HG03521 (cell line): ENCODE measurements at regions not wholly inside any gene's neighbourhood (a gene's known extent, or its start where the extent isn't known, plus 50 kb on each side); places are given as distances from the start of the nearest gene placed in this dataset.

Experiments used
- ATAC-seq: cut with Tn5 transposase; IDR thresholded peaks from one replicate; pipeline ENCODE4 v1.9.1; 2021; ENCODE audit warnings: mild to moderate bottlenecking, moderate library complexity; ENCODE audit not compliant: unreplicated experiment

- no peak for ATAC-seq
Observed at GRCh38 chr14:97539884-97540283, 742.7 kb downstream of the VRK1 start.

DNA sequence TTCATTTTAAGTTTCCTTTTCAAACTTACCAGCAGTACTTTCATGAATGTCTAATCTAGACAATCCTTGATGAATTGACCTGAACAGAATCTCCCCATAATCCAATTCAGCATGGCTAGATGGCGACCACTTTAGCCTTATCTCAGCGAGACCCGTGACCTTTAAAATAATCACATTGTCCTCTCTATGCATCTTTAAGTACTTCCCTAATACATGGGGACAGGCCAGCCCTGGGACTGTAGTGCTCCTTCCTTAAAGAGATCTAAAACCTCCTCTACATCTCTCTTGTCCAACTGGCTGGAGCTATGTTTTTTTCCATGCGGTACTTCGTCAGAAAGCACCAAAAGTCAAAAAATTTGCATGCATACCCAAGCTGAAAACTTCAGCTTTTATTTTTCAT lies 746.0 kb downstream of the VRK1 start:
- no peak for ATAC-seq

GRCh38 chr14:97543816-97544215 lies 746.6 kb downstream of the VRK1 start:
- no peak for ATAC-seq

- no peak for ATAC-seq
Observed at GRCh38 chr14:97544571-97544970, 747.4 kb downstream of the VRK1 start.

DNA sequence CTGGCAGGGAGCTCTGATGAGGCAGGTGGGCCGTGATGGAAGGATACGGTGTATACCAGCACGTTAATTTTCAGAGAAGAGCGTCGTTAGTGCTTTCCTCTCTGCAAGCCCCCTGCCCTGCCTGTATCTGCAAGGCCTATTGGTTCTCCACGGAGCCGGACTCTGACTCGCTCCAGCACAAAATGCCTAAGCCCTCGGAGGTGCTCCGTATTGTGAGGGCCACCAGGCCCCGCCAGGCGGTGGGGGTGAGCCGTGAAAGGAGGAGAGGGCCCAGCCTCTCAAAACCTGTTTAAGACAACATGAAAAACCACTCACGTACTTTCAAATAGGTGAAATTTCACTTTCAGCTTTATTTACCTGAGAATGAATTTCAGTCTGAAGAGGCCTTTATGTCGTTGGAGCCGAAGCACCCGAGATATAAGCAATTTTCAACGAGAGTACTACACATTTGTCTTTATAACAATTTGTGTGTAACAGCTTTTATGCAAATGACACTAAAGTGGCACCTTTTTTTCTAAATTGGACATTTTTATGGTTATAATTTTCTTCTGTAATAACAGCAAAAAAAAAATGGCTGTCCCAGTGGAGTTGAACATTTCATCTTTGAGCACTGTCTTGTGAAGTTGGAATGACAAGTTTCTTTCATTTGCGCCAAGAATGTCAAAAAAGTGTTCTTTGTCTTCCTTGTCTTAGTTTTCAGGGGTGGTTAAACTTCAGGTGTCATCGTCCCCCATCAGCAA lies 749.5 kb downstream of the VRK1 start:
- no peak for ATAC-seq

DNA sequence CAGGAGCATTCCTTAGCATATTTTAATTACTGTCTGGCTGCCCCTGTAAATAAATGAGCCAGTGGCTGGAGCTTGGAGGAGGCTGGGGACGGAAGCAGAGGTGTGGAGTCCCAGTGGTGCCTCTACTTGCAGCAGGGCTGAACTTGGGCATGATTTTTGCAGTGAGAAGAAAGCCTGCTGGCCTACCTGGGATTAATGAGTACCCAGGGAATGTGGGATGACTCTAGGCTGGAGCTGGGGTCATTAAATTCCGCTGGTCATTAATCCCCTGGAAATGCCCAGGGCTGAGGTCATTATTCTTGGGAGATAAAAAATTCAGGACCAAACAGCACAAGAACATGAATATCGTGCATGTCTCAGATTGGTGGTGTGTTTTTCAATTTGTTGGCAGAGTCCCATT lies 753.3 kb downstream of the VRK1 start:
- ATAC-seq: no peak

DNA sequence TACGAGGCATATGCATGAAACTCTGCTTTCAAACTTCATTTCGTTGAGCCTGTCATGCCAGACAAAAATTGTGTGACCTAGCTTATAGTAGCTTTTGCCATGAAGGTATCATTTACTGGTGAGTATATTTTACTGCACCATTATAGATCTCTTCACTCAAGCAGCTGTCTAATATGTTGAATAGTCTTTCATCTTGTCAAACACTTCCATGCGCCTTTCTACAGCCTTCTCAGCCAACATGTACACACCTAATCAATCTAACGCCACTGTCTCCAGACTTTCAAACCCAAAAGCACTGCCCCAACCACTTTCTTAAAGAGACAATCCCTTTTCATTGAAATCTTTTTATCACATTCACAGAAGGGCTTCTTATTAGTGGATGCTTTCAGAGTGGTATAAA lies 757.4 kb downstream of the VRK1 start:
- ATAC-seq: no peak

DNA sequence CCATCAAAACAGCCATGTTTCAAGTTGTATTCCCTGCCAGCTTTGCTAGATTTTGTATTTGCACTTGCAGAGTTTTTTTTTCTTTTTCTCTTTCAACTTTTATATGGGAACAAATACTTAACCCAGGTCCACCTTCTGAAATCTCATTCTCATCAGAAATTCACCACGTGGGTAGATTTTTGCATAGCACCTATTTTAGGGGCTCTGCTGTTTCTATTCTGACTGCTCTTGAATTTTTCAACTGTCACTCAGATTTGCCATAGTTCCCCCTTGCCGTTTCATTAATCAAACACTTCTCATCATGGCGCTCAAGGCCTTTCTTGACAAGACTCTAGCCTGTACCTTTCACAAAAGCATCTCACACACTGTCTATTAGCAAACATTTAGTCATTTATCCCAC lies 767.2 kb downstream of the VRK1 start:
- ATAC-seq: no peak

DNA sequence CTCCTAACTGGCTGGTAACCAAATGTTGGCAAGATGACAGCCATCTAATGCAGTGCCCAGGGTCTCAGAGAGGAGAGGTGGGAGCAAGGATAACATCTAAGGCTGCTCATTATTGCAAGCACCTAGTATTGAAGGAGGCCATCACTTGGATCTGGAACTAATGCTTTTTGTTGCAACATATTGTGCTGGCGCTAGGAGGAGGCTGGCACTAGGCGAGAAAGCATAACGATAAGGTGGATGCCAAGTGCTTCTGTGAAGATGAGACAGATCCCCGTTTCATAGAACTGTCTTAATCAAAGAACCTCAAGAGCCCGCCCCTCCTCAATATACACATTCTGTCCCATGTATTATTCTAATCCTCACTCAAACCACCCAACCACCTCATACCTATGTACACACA lies 774.0 kb downstream of the VRK1 start:
- ATAC-seq: no peak

- no peak for ATAC-seq
Observed at GRCh38 chr14:97571866-97572555, 774.8 kb downstream of the VRK1 start.

- ATAC-seq: no peak
Observed at GRCh38 chr14:97572583-97573458, 775.6 kb downstream of the VRK1 start.

DNA sequence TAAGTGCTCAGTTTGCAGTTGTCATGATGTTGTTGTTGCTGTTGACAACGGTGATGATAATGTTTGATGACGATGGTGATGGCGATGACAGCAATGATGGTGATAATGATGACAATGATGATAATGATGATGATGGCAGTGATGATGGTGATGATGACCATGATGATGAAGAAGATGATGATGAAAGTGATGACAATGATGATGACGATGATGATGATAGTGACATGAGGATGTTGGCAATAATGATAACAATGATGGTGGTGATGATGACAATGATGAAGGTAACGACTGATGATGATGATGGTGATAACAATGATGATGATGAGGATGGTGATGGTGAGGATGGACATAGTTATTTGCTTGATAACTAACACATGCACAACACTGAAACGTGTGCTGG lies 778.5 kb downstream of the VRK1 start:
- ATAC-seq: no peak

DNA sequence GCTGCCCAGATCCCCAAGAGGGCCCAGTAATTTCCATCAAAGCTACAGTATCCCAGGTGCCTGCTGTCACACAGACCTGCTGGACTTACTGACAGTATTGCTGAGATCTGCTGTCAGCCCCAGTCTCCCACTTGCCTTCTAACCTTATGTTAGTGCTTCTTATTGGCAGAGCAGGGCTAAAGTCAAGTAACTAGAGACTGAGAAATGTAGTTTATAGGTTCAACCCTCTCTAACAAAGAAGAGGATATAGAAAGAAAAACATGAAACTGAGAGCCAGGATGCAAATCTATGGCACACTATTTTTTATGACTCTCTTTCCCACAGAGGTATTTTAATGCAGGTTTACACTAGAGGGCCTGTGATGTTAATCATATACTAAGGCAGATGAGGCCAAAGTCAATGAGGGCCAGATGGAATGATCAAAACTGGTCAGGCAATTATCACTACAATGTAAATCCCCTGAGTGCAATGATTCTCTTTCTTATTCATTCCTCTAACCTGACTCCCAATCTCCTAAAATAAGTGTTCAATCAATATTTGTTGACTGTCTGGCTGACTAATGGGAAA lies 781.9 kb downstream of the VRK1 start:
- no peak for ATAC-seq

DNA sequence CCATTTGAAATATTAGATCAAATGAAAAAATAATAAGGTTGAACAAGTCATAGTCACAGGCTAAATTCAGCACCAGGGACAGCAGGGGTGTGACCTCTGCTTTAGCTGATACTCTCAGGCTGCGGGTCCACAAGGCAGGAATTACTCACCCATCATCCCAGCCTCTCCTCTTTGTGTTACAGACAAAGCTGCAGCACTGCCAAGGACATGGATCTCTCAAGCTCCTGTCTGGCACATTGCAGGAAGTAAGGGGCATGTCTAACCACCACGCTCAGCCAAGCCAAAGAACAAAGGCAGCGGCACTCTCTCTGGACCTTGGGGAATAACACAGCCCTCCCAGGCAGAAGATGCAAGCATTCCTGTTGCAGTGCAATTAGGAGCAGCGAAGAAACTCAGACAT lies 783.8 kb downstream of the VRK1 start:
- ATAC-seq: no peak

- ATAC-seq: no peak
Observed at GRCh38 chr14:97582022-97582421, 784.8 kb downstream of the VRK1 start.

DNA sequence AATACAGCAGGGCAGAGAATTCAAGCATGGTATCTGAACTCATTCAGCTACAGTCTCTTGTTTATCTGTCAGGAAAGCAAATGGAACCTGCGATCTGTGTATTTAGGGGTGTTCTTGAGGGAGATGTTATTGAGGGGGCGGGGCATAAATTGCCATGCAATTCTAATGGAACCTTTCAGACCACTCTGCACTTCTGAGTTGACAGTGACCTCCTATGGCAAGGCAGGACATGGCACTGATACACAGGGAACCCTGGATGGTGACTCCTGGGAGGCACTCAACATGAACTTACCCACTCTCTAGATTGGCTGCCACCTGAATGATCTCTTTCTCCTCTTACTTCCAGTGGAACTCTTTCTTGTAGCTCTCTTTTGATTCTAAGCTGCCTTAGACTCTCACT lies 787.3 kb downstream of the VRK1 start:
- no peak for ATAC-seq

DNA sequence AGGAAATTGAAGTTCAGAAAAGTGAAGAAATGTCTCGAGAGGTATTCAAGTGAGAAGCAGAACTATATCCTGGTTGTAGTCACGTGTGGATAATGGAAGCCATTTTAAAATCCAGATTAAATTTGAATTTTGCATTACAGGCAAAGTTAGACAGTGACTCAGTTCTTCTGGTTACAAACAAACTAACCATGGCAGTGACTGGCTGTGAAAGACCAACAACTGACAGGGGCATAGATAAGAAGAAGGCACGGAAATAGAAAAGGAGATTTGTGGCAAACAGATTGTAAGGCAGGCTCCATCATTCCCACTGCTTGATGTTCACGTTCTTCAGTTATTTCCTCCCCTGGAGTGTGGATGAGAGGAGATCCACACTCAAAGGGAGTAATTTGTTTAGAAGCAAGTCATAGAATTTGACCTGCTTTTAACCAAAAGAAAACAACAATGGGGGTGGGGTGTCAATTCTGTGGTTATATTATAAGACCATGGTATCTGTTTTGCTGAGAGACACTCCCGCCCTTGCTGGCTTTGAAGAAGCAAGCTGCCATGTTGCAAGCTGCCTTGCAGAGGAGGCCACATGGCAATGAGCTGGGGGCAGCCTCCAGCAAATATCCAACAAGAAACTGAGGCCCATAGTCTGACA lies 795.3 kb downstream of the VRK1 start:
- ATAC-seq: no peak

DNA sequence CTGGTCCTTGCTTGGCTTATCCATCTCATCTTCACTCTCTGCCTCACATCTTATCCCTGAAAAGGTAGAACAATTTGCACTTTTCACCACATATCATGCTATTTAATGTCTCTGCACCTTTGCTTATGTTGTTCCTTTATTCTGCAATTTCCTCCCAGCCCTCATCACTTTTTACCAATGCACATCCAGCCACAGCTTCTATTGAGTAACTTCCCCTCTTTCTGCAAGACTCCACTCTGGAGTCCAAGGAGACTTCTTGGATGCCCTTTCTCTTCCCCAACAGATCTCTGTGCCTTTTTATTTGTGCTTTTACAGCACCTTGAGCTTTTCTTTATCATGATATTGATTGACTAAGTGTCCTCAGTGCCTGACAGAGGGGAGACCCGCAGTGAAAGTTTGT lies 797.1 kb downstream of the VRK1 start:
- ATAC-seq: no peak

- ATAC-seq: no peak
Observed at GRCh38 chr14:97602438-97603117, 805.4 kb downstream of the VRK1 start.

- ATAC-seq: no peak
Observed at GRCh38 chr14:97603201-97603600, 806.0 kb downstream of the VRK1 start.
